Osteocyte (in vitro differentiated cells): ENCODE measurements at regions not wholly inside any gene's neighbourhood (a gene's known extent, or its start where the extent isn't known, plus 50 kb on each side); places are given as distances from the start of the nearest gene placed in this dataset.
A peak's percentile ranks its signal among the peaks of the same experiment; 100 is the strongest.

ENCODE experiments used
- DNase-seq: peaks from one replicate; pipeline ENCODE4 v3.0.0; 2021; ENCODE audit warnings: mixed read lengths; ENCODE audit not compliant: unreplicated experiment; ENCODE audit errors: extremely low spot score
- H3K27ac Mint-ChIP-seq: one replicate; pipeline ENCODE4 v1.8.0; 2021; ENCODE audit warnings: mild to moderate bottlenecking, mixed read lengths; ENCODE audit not compliant: unreplicated experiment
- H3K27me3 Mint-ChIP-seq: one replicate; pipeline ENCODE4 v1.8.0; 2021; ENCODE audit warnings: mixed read lengths; ENCODE audit not compliant: unreplicated experiment
- H3K36me3 Mint-ChIP-seq: one replicate; pipeline ENCODE4 v1.8.0; 2021; ENCODE audit warnings: mixed read lengths; ENCODE audit not compliant: unreplicated experiment
- H3K4me1 Mint-ChIP-seq: one replicate; pipeline ENCODE4 v1.8.0; 2021; ENCODE audit warnings: mixed read lengths; ENCODE audit not compliant: unreplicated experiment
- H3K4me3 Mint-ChIP-seq: one replicate; pipeline ENCODE4 v1.8.0; 2021; ENCODE audit warnings: mild to moderate bottlenecking, moderate library complexity, mixed read lengths; ENCODE audit not compliant: unreplicated experiment
- H3K9me3 Mint-ChIP-seq: one replicate; pipeline ENCODE4 v1.8.0; 2021; ENCODE audit warnings: mixed read lengths; ENCODE audit not compliant: unreplicated experiment
- CTCF ChIP-seq: fragments of 200-600 bp; sonication (generic); IDR thresholded peaks from 2 replicates; pipeline ENCODE4 v1.5.0; 2021; ENCODE audit warnings: antibody characterized with exemption, mild to moderate bottlenecking, moderate library complexity

- TF ChIP-seq CTCF = no peak
- H3K9me3 Mint-ChIP-seq = peaks cover 5% of the 10 kb centered on the region
- no peak overlapping the region for H3K4me3 Mint-ChIP-seq
- H3K36me3 Mint-ChIP-seq = no peaks in the 10 kb centered on the region
- DNase-seq = peak; percentile 78
- H3K4me1 Mint-ChIP-seq = peaks cover 2% of the 10 kb centered on the region
- peaks cover 5% of the 10 kb centered on the region for H3K27me3 Mint-ChIP-seq
- H3K27ac Mint-ChIP-seq = no peak overlapping the region
Measured at GRCh38 chr22:48210812-48211211, 1448.4 kb downstream of the TBC1D22A start.

- Mint-ChIP-seq H3K4me1 (peaks cover 2% of the 10 kb centered on the region), H3K27me3 (peaks cover 5% of the 10 kb centered on the region), H3K4me3 (no peak overlapping the region)
Measured at GRCh38 chr22:48210198-48210580, 1447.7 kb downstream of the TBC1D22A start.

GRCh38 chr22:48209473-48210197, 1447.2 kb downstream of the TBC1D22A start:
- no peak overlapping the region for H3K27ac Mint-ChIP-seq
- no peaks in the 10 kb centered on the region for H3K9me3 Mint-ChIP-seq
- DNase-seq = peak; percentile 71
- H3K4me3 Mint-ChIP-seq = no peak overlapping the region
- no peak for TF ChIP-seq CTCF
- H3K27me3 Mint-ChIP-seq = peaks cover 5% of the 10 kb centered on the region
- no peaks in the 10 kb centered on the region for H3K36me3 Mint-ChIP-seq
- peaks cover 2% of the 10 kb centered on the region for H3K4me1 Mint-ChIP-seq

More at GRCh38 chr22:48210198-48210580, 1447.7 kb downstream of the TBC1D22A start:
- DNase-seq = no peak
- TF ChIP-seq CTCF = no peak
- Mint-ChIP-seq H3K9me3 (peaks cover under 1% of the 10 kb centered on the region), H3K36me3 (no peaks in the 10 kb centered on the region), H3K27ac (no peak overlapping the region)

- peak; percentile 76 for DNase-seq
- Mint-ChIP-seq H3K36me3 (no peaks in the 10 kb centered on the region), H3K4me1 (peaks cover 2% of the 10 kb centered on the region), H3K27me3 (peaks cover 5% of the 10 kb centered on the region), H3K9me3 (no peaks in the 10 kb centered on the region), H3K27ac (no peak overlapping the region), H3K4me3 (no peak overlapping the region)
- TF ChIP-seq CTCF = no peak
Measured at GRCh38 chr22:48208894-48209293, 1446.4 kb downstream of the TBC1D22A start.

- Mint-ChIP-seq H3K36me3 (no peaks in the 10 kb centered on the region), H3K9me3 (no peaks in the 10 kb centered on the region), H3K27me3 (peaks cover 5% of the 10 kb centered on the region), H3K27ac (no peak overlapping the region), H3K4me3 (no peak overlapping the region), H3K4me1 (peaks cover 2% of the 10 kb centered on the region)
- DNase-seq = peak; percentile 74
- no peak for TF ChIP-seq CTCF
Measured at GRCh38 chr22:48207919-48208535, 1445.6 kb downstream of the TBC1D22A start.
